Tibial nerve (tissue), 4 donors: ENCODE measurements at regions not wholly inside any gene's neighbourhood (a gene's known extent, or its start where the extent isn't known, plus 50 kb on each side); places are given as distances from the start of the nearest gene placed in this dataset.

Experiments used
- DNase-seq, 2 donors: peaks; one replicate each; pipeline ENCODE4 v3.0.0-alpha.2; 2019; ENCODE audit warnings: low spot score in 2 of 2
- H3K27ac ChIP-seq, 4 donors: fragments of 200-600 bp; sonication (generic) in 3 of 4; one replicate each; pipeline ENCODE4 v1.5.1; 2017 to 2019; ENCODE audit warnings: mild to moderate bottlenecking in 1 of 4
- H3K27me3 ChIP-seq, 2 donors: fragments of 200-600 bp; sonication (generic) in 1 of 2; one replicate each; pipeline versions ENCODE4 v1.5.1 to v1.6.0; 2017 to 2019
- H3K36me3 ChIP-seq, 3 donors: fragments of 200-600 bp; sonication (generic); one replicate each; pipeline ENCODE4 v1.5.1; 2018 to 2019
- H3K4me1 ChIP-seq, 4 donors: fragments of 200-600 bp; sonication (generic) in 3 of 4; one replicate each; pipeline ENCODE4 v1.5.1; 2017 to 2019
- H3K4me3 ChIP-seq, 4 donors: fragments of 200-600 bp; sonication (generic) in 3 of 4; one replicate each; pipeline ENCODE4 v1.5.1; 2017 to 2019; ENCODE audit warnings: mild to moderate bottlenecking in 1 of 4, moderate library complexity in 1 of 4
- H3K9me3 ChIP-seq, 4 donors: fragments of 200-600 bp; sonication (generic) in 3 of 4; one replicate each; pipeline ENCODE4 v1.5.1; 2017 to 2019
- EP300 ChIP-seq, 2 donors: sonication (generic); formaldehyde crosslinking; IDR thresholded peaks; one replicate each; pipeline ENCODE4 v1.6.1; 2017; ENCODE audit warnings: antibody characterized with exemption in 2 of 2, mild to moderate bottlenecking in 1 of 2
- POLR2A ChIP-seq, 2 donors: fragments of 450-650 bp; IDR thresholded peaks; one replicate each; pipeline ENCODE4 v1.6.1; 2017; ENCODE audit warnings: antibody characterized with exemption in 2 of 2, mild to moderate bottlenecking in 2 of 2, moderate library complexity in 2 of 2
- WGBS, 2 donors: methylation state at CpG; one replicate each; pipeline ENCODE4 v1.1.5; 2018; 5-methylcytosine and 5-hydroxymethylcytosine counted together
- TF ChIP-seq, protein P1 (sequence below), 5 experiments: fragments of 200-600 bp in 3 of 5; fragments of 450-650 bp in 2 of 5; sonication (generic) in 3 of 5; IDR thresholded peaks; one replicate each; pipeline ENCODE4 v1.5.1; 2016 to 2019; ENCODE audit warnings: antibody characterized with exemption in 5 of 5, mild to moderate bottlenecking in 3 of 5, moderate library complexity in 2 of 5

DNA sequence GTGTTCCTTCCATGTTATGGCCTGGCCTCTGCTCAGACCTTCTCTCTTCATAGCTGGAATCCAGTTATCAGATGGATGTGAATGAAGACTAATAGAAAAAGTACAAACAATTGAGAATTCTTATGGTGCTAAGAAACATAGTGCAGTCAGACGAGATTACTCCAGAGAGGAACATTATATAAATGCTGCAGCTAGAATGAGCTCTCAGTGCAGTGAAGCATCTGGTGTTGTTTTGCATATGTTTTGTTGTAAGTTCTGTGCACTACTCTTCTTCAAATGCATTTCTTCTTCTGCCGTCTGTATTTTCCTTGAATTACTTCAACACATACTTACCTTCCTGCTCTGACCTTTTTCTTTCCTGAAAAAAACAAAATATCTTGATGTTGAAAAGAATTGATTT, 602.4 kb upstream of the CDH18 start:
- Histone ChIP-seq H3K27me3 (no peaks in the 10 kb centered on the region), H3K9me3 (no peaks in the 10 kb centered on the region), H3K4me3 (no peak overlapping the region), H3K36me3 (no peaks in the 10 kb centered on the region), H3K27ac (no peak overlapping the region), H3K4me1 (no peaks in the 10 kb centered on the region)
- DNase-seq, result no peak
- TF ChIP-seq, protein P1, sequence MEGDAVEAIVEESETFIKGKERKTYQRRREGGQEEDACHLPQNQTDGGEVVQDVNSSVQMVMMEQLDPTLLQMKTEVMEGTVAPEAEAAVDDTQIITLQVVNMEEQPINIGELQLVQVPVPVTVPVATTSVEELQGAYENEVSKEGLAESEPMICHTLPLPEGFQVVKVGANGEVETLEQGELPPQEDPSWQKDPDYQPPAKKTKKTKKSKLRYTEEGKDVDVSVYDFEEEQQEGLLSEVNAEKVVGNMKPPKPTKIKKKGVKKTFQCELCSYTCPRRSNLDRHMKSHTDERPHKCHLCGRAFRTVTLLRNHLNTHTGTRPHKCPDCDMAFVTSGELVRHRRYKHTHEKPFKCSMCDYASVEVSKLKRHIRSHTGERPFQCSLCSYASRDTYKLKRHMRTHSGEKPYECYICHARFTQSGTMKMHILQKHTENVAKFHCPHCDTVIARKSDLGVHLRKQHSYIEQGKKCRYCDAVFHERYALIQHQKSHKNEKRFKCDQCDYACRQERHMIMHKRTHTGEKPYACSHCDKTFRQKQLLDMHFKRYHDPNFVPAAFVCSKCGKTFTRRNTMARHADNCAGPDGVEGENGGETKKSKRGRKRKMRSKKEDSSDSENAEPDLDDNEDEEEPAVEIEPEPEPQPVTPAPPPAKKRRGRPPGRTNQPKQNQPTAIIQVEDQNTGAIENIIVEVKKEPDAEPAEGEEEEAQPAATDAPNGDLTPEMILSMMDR (IDR thresholded peaks at IDR 0.05), result no peak
- 57 to 58% methylated on average over 2 of the region's 2 CpGs for WGBS, 2 donors

DNA sequence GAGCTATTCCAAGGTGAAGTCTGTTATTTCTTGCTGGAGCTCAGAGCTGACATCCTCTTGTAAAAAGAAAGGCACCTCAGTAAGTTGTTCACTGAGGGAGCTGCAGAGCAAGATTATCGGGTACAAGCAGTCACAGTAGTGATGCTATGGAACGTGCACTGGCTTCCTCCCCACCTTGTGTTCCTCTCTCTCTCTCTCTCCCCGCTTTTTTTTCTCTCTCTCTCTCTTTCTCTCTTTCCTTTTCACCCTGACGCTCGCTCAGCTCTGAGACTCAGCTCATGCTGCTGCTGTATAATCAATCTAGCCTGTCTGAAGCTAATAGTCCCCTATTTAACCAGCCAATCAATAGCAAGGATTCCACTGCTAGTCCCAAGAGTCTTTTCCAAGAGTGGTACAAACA, 587.6 kb upstream of the CDH18 start:
- TF ChIP-seq EP300 (IDR thresholded peaks at IDR 0.05) (no peak), POLR2A (IDR thresholded peaks at IDR 0.05) (no peak)
- TF ChIP-seq, protein P1 (IDR thresholded peaks at IDR 0.05), result no peak
- 20 to 22% methylated on average over 5 of the region's 5 CpGs for WGBS, 2 donors
- H3K27me3 ChIP-seq, result no peaks in the 10 kb centered on the region
- no peak overlapping the region for H3K4me3 ChIP-seq
- no peaks in the 10 kb centered on the region for H3K9me3 ChIP-seq
- H3K36me3 ChIP-seq, result no peaks in the 10 kb centered on the region
- H3K27ac ChIP-seq, result no peak overlapping the region
- no peak for DNase-seq
- H3K4me1 ChIP-seq, result no peaks in the 10 kb centered on the region

DNA sequence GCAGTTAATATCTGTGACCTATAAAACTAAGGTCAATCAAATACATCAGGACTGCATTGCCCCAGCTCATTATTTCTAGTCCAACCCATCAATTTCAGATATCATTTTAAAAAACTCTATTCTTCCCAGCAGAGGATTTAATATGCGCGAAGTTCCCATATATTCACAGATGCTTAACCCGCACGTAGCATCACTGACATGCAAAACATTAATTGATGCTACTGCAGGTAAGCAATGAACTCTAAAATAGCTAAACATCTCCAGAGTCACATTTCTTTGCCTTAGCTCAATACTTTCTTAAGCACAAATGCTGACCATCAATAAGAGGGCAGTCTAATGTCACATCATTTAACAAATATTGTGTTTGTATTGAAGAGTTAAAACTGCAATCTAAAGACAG, 586.6 kb upstream of the CDH18 start:
- no peak overlapping the region for H3K4me3 ChIP-seq

DNA sequence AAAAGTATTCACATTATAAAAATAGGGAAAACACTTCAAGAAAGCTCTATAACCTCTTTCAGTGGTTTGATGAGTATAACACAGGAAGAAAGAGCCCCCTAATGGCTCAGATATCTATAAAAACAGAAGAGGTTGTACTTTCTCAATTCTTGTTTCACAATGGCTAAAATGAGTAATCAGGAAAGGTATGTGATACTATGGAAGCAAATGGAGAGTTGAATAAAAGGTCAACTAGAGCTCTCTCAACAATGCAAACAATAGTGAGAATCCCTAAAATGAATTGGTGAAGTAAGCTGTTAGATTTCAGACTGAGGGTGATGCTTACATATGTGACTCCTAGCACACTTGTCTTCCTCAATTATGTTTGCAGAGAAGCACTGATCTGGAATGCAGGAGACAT, 584.6 kb upstream of the CDH18 start:
- no peak for DNase-seq

More for the DNA sequence above, 586.6 kb upstream of the CDH18 start:
- Histone ChIP-seq H3K27ac (no peak overlapping the region), H3K9me3 (no peaks in the 10 kb centered on the region), H3K36me3 (no peaks in the 10 kb centered on the region), H3K4me1 (no peaks in the 10 kb centered on the region), H3K27me3 (no peaks in the 10 kb centered on the region)
- TF ChIP-seq, protein P1 (IDR thresholded peaks at IDR 0.05), result no peak
- TF ChIP-seq EP300 (IDR thresholded peaks at IDR 0.05), result no peak
- no peak for TF ChIP-seq POLR2A (IDR thresholded peaks at IDR 0.05)
- DNase-seq, result no peak
- 92 to 95% methylated on average over 4 of the region's 4 CpGs for WGBS, 2 donors

DNA sequence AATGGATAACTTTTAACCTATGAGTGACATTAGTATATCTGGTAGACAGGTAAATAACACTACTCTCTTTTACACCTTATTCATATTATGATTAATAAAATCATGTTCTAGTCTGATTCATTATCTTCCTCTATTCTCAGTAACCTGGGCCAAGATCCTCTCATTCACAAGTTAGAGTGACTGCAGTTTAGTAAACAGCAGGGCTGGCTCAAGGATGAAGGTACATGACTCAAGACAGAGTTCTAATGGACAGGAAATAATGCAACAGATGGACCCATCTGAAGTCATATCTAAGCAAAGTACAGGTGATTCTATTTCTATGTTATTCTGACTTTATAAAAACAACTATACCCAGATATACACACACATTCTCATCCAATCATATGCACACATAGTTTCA, 582.5 kb upstream of the CDH18 start:
- Histone ChIP-seq H3K27me3 (no peaks in the 10 kb centered on the region), H3K36me3 (no peaks in the 10 kb centered on the region), H3K27ac (no peak overlapping the region), H3K9me3 (no peaks in the 10 kb centered on the region), H3K4me3 (no peak overlapping the region), H3K4me1 (no peaks in the 10 kb centered on the region)
- no peak for DNase-seq
- TF ChIP-seq EP300 (IDR thresholded peaks at IDR 0.05) (no peak), POLR2A (IDR thresholded peaks at IDR 0.05) (no peak)

More for the DNA sequence above, 584.6 kb upstream of the CDH18 start:
- no peaks in the 10 kb centered on the region for H3K36me3 ChIP-seq
- TF ChIP-seq POLR2A (IDR thresholded peaks at IDR 0.05), result no peak
- TF ChIP-seq EP300 (IDR thresholded peaks at IDR 0.05), result no peak
- TF ChIP-seq, protein P1 (IDR thresholded peaks at IDR 0.05), result no peak
- H3K4me1 ChIP-seq, result no peaks in the 10 kb centered on the region
- H3K27me3 ChIP-seq, result no peaks in the 10 kb centered on the region
- H3K27ac ChIP-seq, result no peak overlapping the region
- no peaks in the 10 kb centered on the region for H3K9me3 ChIP-seq
- H3K4me3 ChIP-seq, result no peak overlapping the region

DNA sequence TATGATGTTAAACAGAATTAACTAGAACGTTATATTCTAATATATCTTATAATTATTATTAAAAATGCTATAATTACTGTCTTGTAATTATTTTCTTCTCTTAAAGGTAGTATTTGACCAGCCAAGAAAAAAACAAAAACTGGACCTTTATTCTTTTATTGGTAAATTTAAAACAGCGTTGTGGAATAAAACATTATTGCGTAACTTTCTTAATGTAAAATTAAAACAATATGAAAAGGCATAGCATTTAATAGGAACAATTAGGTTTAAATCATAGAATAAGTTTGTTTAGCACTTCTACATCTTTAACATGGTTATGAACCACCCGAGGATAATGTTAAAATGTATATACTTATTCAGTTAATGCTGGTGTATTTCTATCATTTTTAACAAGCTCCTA, 574.5 kb upstream of the CDH18 start:
- no peaks in the 10 kb centered on the region for H3K9me3 ChIP-seq
- WGBS, 2 donors, result 92 to 93% methylated on average over 4 of the region's 4 CpGs
- H3K36me3 ChIP-seq, result no peaks in the 10 kb centered on the region
- DNase-seq, result no peak
- H3K4me3 ChIP-seq, result no peak overlapping the region
- H3K4me1 ChIP-seq, result no peaks in the 10 kb centered on the region
- H3K27me3 ChIP-seq, result no peaks in the 10 kb centered on the region
- no peak overlapping the region for H3K27ac ChIP-seq
- TF ChIP-seq, protein P1 (IDR thresholded peaks at IDR 0.05), result no peak
- TF ChIP-seq POLR2A (IDR thresholded peaks at IDR 0.05), result no peak
- TF ChIP-seq EP300 (IDR thresholded peaks at IDR 0.05), result no peak
